Tibial nerve (tissue), 4 donors: ENCODE measurements at regions not wholly inside any gene's neighbourhood (a gene's known extent, or its start where the extent isn't known, plus 50 kb on each side); places are given as distances from the start of the nearest gene placed in this dataset.

Source experiments
- EP300 ChIP-seq, 2 donors: sonication (generic); formaldehyde crosslinking; IDR thresholded peaks; one replicate each; pipeline ENCODE4 v1.6.1; 2017; ENCODE audit warnings: antibody characterized with exemption in 2 of 2, mild to moderate bottlenecking in 1 of 2
- POLR2A ChIP-seq, 2 donors: fragments of 450-650 bp; IDR thresholded peaks; one replicate each; pipeline ENCODE4 v1.6.1; 2017; ENCODE audit warnings: antibody characterized with exemption in 2 of 2, mild to moderate bottlenecking in 2 of 2, moderate library complexity in 2 of 2
- TF ChIP-seq, protein P1 (sequence below), 5 experiments: fragments of 200-600 bp in 3 of 5; fragments of 450-650 bp in 2 of 5; sonication (generic) in 3 of 5; IDR thresholded peaks; one replicate each; pipeline ENCODE4 v1.5.1; 2016 to 2019; ENCODE audit warnings: antibody characterized with exemption in 5 of 5, mild to moderate bottlenecking in 3 of 5, moderate library complexity in 2 of 5

DNA sequence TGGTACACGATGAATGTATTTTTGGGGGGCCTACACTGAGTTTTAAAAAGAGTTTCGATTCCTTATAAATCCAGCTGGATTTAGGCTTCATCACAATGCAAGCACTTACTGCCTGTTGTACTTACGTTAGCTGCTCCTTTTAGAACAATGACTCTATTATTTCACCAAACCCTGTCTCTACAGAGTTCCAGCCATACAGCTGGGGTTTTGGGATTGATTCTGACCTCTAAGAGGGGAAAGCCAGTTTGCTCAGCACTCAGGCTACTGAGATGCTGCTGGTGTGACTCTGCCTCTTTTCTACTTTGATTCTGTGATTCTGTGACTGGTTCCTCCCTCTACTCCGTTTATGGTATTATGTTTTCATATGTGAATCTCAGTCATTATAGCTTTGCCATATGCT is 329.7 kb downstream of the ABCC12 start:
- TF ChIP-seq, protein P1, sequence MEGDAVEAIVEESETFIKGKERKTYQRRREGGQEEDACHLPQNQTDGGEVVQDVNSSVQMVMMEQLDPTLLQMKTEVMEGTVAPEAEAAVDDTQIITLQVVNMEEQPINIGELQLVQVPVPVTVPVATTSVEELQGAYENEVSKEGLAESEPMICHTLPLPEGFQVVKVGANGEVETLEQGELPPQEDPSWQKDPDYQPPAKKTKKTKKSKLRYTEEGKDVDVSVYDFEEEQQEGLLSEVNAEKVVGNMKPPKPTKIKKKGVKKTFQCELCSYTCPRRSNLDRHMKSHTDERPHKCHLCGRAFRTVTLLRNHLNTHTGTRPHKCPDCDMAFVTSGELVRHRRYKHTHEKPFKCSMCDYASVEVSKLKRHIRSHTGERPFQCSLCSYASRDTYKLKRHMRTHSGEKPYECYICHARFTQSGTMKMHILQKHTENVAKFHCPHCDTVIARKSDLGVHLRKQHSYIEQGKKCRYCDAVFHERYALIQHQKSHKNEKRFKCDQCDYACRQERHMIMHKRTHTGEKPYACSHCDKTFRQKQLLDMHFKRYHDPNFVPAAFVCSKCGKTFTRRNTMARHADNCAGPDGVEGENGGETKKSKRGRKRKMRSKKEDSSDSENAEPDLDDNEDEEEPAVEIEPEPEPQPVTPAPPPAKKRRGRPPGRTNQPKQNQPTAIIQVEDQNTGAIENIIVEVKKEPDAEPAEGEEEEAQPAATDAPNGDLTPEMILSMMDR (IDR thresholded peaks at IDR 0.05), result no peak
- TF ChIP-seq POLR2A (IDR thresholded peaks at IDR 0.05) (no peak), EP300 (IDR thresholded peaks at IDR 0.05) (no peak)
